HUES64 (cell line): ENCODE measurements at regions not wholly inside any gene's neighbourhood (a gene's known extent, or its start where the extent isn't known, plus 50 kb on each side); places are given as distances from the start of the nearest gene placed in this dataset.

Experiments used
- H3K27ac ChIP-seq: 2 replicates; pipeline ENCODE4 v1.7.0; 2013; ENCODE audit warnings: low read depth, low read length, inconsistent platforms
- H3K27me3 ChIP-seq: 2 replicates; pipeline ENCODE4 v1.6.1; 2013; ENCODE audit warnings: mild to moderate bottlenecking, low read length; ENCODE audit not compliant: insufficient read depth
- H3K36me3 ChIP-seq: 2 replicates; pipeline ENCODE4 v1.6.1; 2013; ENCODE audit warnings: mild to moderate bottlenecking, low read length; ENCODE audit not compliant: insufficient read depth
- H3K4me1 ChIP-seq: 2 replicates; pipeline ENCODE4 v1.6.1; 2013; ENCODE audit warnings: mild to moderate bottlenecking, low read length, moderate library complexity; ENCODE audit not compliant: insufficient read depth
- H3K4me3 ChIP-seq: 2 replicates; pipeline ENCODE4 v1.5.1; 2013; ENCODE audit warnings: mild to moderate bottlenecking, low read length, moderate library complexity
- H3K9ac ChIP-seq: 2 replicates; pipeline ENCODE4 v1.6.1; 2013; ENCODE audit warnings: mild to moderate bottlenecking, low read depth, low read length
- H3K9me3 ChIP-seq: 2 replicates; pipeline ENCODE4 v1.6.1; 2013; ENCODE audit warnings: low read depth, low read length; ENCODE audit not compliant: insufficient read depth
- WGBS: fragments of 150-250, 120-280 bp; methylation state at CpG from one replicate; pipeline ENCODE4 v1.1.7; 2013; ENCODE audit warnings: missing lambda C conversion rate; 5-methylcytosine and 5-hydroxymethylcytosine counted together

GRCh38 chr2:226578879-226579278 is 220.7 kb downstream of the IRS1 start:
- Histone ChIP-seq H3K27me3 (no peaks in the 10 kb centered on the region), H3K4me1 (peaks cover 6% of the 10 kb centered on the region; the same call in 1 of the 2 replicates), H3K9ac (no peak overlapping the region), H3K4me3 (no peak overlapping the region), H3K36me3 (no peaks in the 10 kb centered on the region), H3K9me3 (no peaks in the 10 kb centered on the region), H3K27ac (no peak overlapping the region)
- 90% methylated on average over 1 of the region's 1 CpG for WGBS

GRCh38 chr2:226578373-226578772 is 221.2 kb downstream of the IRS1 start:
- Histone ChIP-seq H3K36me3 (no peaks in the 10 kb centered on the region), H3K4me1 (peaks cover 6% of the 10 kb centered on the region; the same call in 1 of the 2 replicates), H3K9me3 (no peaks in the 10 kb centered on the region), H3K27ac (no peak overlapping the region), H3K9ac (no peak overlapping the region), H3K4me3 (no peak overlapping the region), H3K27me3 (no peaks in the 10 kb centered on the region)
- 99% methylated on average over 3 of the region's 3 CpGs for WGBS

GRCh38 chr2:226575928-226576327 is 223.7 kb downstream of the IRS1 start:
- 95% methylated on average over 3 of the region's 4 CpGs for WGBS
- H3K9ac ChIP-seq: no peak overlapping the region
- no peaks in the 10 kb centered on the region for H3K27me3 ChIP-seq

GRCh38 chr2:226573158-226573557 is 226.5 kb downstream of the IRS1 start:
- H3K4me3 ChIP-seq: no peak overlapping the region
- H3K4me1 ChIP-seq: no peaks in the 10 kb centered on the region
- no peaks in the 10 kb centered on the region for H3K9me3 ChIP-seq

More at GRCh38 chr2:226575928-226576327, 223.7 kb downstream of the IRS1 start:
- Histone ChIP-seq H3K4me1 (no peaks in the 10 kb centered on the region), H3K4me3 (no peak overlapping the region), H3K27ac (no peak overlapping the region), H3K36me3 (no peaks in the 10 kb centered on the region), H3K9me3 (no peaks in the 10 kb centered on the region)

GRCh38 chr2:226564667-226565066 is 235.0 kb downstream of the IRS1 start:
- no peaks in the 10 kb centered on the region for H3K9me3 ChIP-seq

More at GRCh38 chr2:226573158-226573557, 226.5 kb downstream of the IRS1 start:
- Histone ChIP-seq H3K36me3 (no peaks in the 10 kb centered on the region), H3K27me3 (no peaks in the 10 kb centered on the region), H3K27ac (no peak overlapping the region), H3K9ac (no peak overlapping the region)

GRCh38 chr2:226561962-226562361 is 237.7 kb downstream of the IRS1 start:
- no peak overlapping the region for H3K4me3 ChIP-seq
- WGBS: 94% methylated on average over 1 of the region's 1 CpG
- no peak overlapping the region for H3K27ac ChIP-seq
- H3K27me3 ChIP-seq: no peaks in the 10 kb centered on the region
- no peak overlapping the region for H3K9ac ChIP-seq
- H3K4me1 ChIP-seq: 0 out of 2 replicates have a peak, but pooled peaks cover 4% of the 10 kb centered on the region
- H3K36me3 ChIP-seq: no peaks in the 10 kb centered on the region
- no peaks in the 10 kb centered on the region for H3K9me3 ChIP-seq

More at GRCh38 chr2:226564667-226565066, 235.0 kb downstream of the IRS1 start:
- H3K4me1 ChIP-seq: 0 out of 2 replicates have a peak, but pooled peaks cover 4% of the 10 kb centered on the region
- no peak overlapping the region for H3K4me3 ChIP-seq
- H3K36me3 ChIP-seq: no peaks in the 10 kb centered on the region
- WGBS: 94% methylated on average over 5 of the region's 5 CpGs
- H3K27me3 ChIP-seq: no peaks in the 10 kb centered on the region
- H3K27ac ChIP-seq: no peak overlapping the region
- H3K9ac ChIP-seq: no peak overlapping the region

GRCh38 chr2:226560325-226560724 is 239.3 kb downstream of the IRS1 start:
- H3K9me3 ChIP-seq: no peaks in the 10 kb centered on the region
- no peaks in the 10 kb centered on the region for H3K27me3 ChIP-seq
- no peak overlapping the region for H3K9ac ChIP-seq
- no peak overlapping the region for H3K27ac ChIP-seq
- H3K4me1 ChIP-seq: peaks cover 4% of the 10 kb centered on the region; the same call in 1 of the 2 replicates
- H3K36me3 ChIP-seq: no peaks in the 10 kb centered on the region
- WGBS: 98% methylated on average over 2 of the region's 2 CpGs
- H3K4me3 ChIP-seq: no peak overlapping the region

GRCh38 chr2:226559536-226559935 is 240.1 kb downstream of the IRS1 start:
- Histone ChIP-seq H3K27ac (no peak overlapping the region), H3K36me3 (no peaks in the 10 kb centered on the region), H3K4me3 (no peak overlapping the region), H3K9me3 (no peaks in the 10 kb centered on the region), H3K27me3 (no peaks in the 10 kb centered on the region), H3K9ac (no peak overlapping the region), H3K4me1 (peaks cover under 1% of the 10 kb centered on the region; the same call in 1 of the 2 replicates)
- 90% methylated on average over 1 of the region's 2 CpGs for WGBS

GRCh38 chr2:226558418-226558817 is 241.2 kb downstream of the IRS1 start:
- WGBS: 87% methylated on average over 5 of the region's 5 CpGs
- H3K9me3 ChIP-seq: no peaks in the 10 kb centered on the region
- H3K27me3 ChIP-seq: no peaks in the 10 kb centered on the region
- no peak overlapping the region for H3K27ac ChIP-seq
- no peak overlapping the region for H3K4me3 ChIP-seq
- H3K9ac ChIP-seq: no peak overlapping the region
- no peaks in the 10 kb centered on the region for H3K36me3 ChIP-seq
- H3K4me1 ChIP-seq: peaks cover 5% of the 10 kb centered on the region

- no peak overlapping the region for H3K9ac ChIP-seq
- H3K4me1 ChIP-seq: peaks cover 12% of the 10 kb centered on the region
- H3K36me3 ChIP-seq: no peaks in the 10 kb centered on the region
- no peaks in the 10 kb centered on the region for H3K27me3 ChIP-seq
- H3K27ac ChIP-seq: no peak overlapping the region
- WGBS: 95% methylated on average over 4 of the region's 4 CpGs
- no peak overlapping the region for H3K4me3 ChIP-seq
- no peaks in the 10 kb centered on the region for H3K9me3 ChIP-seq
These were observed 243.6 kb downstream of the IRS1 start for GRCh38 chr2:226556050-226556449.

- H3K27ac ChIP-seq: no peak overlapping the region
- no peaks in the 10 kb centered on the region for H3K36me3 ChIP-seq
- H3K9me3 ChIP-seq: no peaks in the 10 kb centered on the region
- no peaks in the 10 kb centered on the region for H3K27me3 ChIP-seq
- no peak overlapping the region for H3K9ac ChIP-seq
- H3K4me3 ChIP-seq: no peak overlapping the region
- peaks cover 12% of the 10 kb centered on the region for H3K4me1 ChIP-seq
- WGBS: 89% methylated on average over 1 of the region's 1 CpG
These were observed 244.9 kb downstream of the IRS1 start for GRCh38 chr2:226554701-226555100.

GRCh38 chr2:226553333-226553732 is 246.3 kb downstream of the IRS1 start:
- H3K4me1 ChIP-seq: peaks cover 12% of the 10 kb centered on the region
- WGBS: 88% methylated on average over 2 of the region's 3 CpGs
- H3K9me3 ChIP-seq: no peaks in the 10 kb centered on the region
- H3K36me3 ChIP-seq: no peaks in the 10 kb centered on the region
- H3K27me3 ChIP-seq: no peaks in the 10 kb centered on the region
- no peak overlapping the region for H3K9ac ChIP-seq
- no peak overlapping the region for H3K4me3 ChIP-seq
- no peak overlapping the region for H3K27ac ChIP-seq
